H1 (cell line): ENCODE measurements at regions not wholly inside any gene's neighbourhood (a gene's known extent, or its start where the extent isn't known, plus 50 kb on each side); places are given as distances from the start of the nearest gene placed in this dataset.

Experiments used
- CTCF ChIA-PET: fragments of 300-600 bp; sonication (Branson Sonifier 250); formaldehyde crosslinking; loops from one replicate; lab custom pipeline; 2021; ENCODE audit not compliant: partially characterized antibody; lab: Charles Lee
- POLR2A ChIA-PET: fragments of 300-600 bp; sonication (Branson Sonifier 250); formaldehyde crosslinking; loops from one replicate; lab custom pipeline; 2021; ENCODE audit warnings: inconsistent platforms; ENCODE audit not compliant: partially characterized antibody; lab: Charles Lee
- DNase-seq, 2 experiments: peaks; one replicate each; pipeline versions ENCODE4 v3.0.0 to v3.0.0-alpha.2; 2010 to 2022; ENCODE audit warnings: low spot score in 2 of 2, low read depth in 1 of 2, mixed read lengths in 1 of 2
- FAIRE-seq: peaks from 2 replicates; lab custom pipeline; 2011; peaks lifted over from hg19 to GRCh38; lab: Jason Lieb, UNC
- H2AFZ ChIP-seq: 2 replicates; pipeline ENCODE4 v1.8.1; 2012; ENCODE audit warnings: low read length, inconsistent platforms
- H2AK5ac ChIP-seq: 2 replicates; pipeline ENCODE4 v1.6.1; 2013; ENCODE audit warnings: low read depth, low read length
- H2BK120ac ChIP-seq: replicated peaks from 2 replicates; pipeline ENCODE3; 2013; ENCODE audit warnings: low read depth, low read length, inconsistent platforms
- H2BK12ac ChIP-seq: 2 replicates; pipeline ENCODE4 v1.6.1; 2013; ENCODE audit warnings: low read depth, low read length
- H2BK15ac ChIP-seq: 2 replicates; pipeline ENCODE4 v1.6.1; 2013; ENCODE audit warnings: low read length
- H2BK20ac ChIP-seq: 2 replicates; pipeline ENCODE4 v1.6.1; 2013; ENCODE audit warnings: low read length
- H2BK5ac ChIP-seq: 2 replicates; pipeline ENCODE4 v1.6.1; 2013; ENCODE audit warnings: low read depth, low read length
- H3K14ac ChIP-seq: 2 replicates; pipeline ENCODE4 v1.6.1; 2013; ENCODE audit warnings: inconsistent platforms; ENCODE audit not compliant: insufficient read length
- H3K18ac ChIP-seq: 2 replicates; pipeline ENCODE4 v1.6.1; 2013; ENCODE audit warnings: low read length; ENCODE audit errors: extremely low read depth
- H3K23ac ChIP-seq: 2 replicates; pipeline ENCODE4 v1.6.1; 2013; ENCODE audit warnings: inconsistent platforms; ENCODE audit not compliant: insufficient read length
- H3K23me2 ChIP-seq: 2 replicates; pipeline ENCODE4 v1.6.1; 2013; ENCODE audit warnings: low read depth, low read length
- H3K27ac ChIP-seq: 2 replicates; pipeline ENCODE4 v1.6.1; 2011; ENCODE audit warnings: low read depth, low read length, inconsistent platforms
- H3K27me3 ChIP-seq, 4 experiments: replicated peaks in 1 of 4; 1 replicate in 1 of 4; 2 replicates in 3 of 4; pipeline versions ENCODE4 v1.6.1 to v1.8.1; 2011 to 2013; ENCODE audit warnings: low read length in 3 of 4, mild to moderate bottlenecking in 3 of 4, inconsistent platforms in 2 of 4, mixed read lengths in 2 of 4, moderate library complexity in 1 of 4; ENCODE audit not compliant: control insufficient read depth in 3 of 4, insufficient read depth in 3 of 4; ENCODE audit errors: extremely low read depth in 1 of 4
- H3K36me3 ChIP-seq, 4 experiments: 2 replicates each; pipeline versions ENCODE4 v1.6.1 to v1.8.1; 2011 to 2013; ENCODE audit warnings: mild to moderate bottlenecking in 4 of 4, low read length in 3 of 4, moderate library complexity in 2 of 4, control low read depth in 1 of 4, inconsistent platforms in 1 of 4; ENCODE audit not compliant: insufficient read depth in 4 of 4, control insufficient read depth in 2 of 4
- H3K4ac ChIP-seq: replicated peaks from 2 replicates; pipeline ENCODE3; 2013; ENCODE audit warnings: low read length, low read depth, mixed read lengths, inconsistent platforms; ENCODE audit not compliant: insufficient read length
- H3K4me1 ChIP-seq, 4 experiments: replicated peaks in 1 of 4; 1 replicate in 1 of 4; 2 replicates in 3 of 4; pipeline versions ENCODE4 v1.6.1 to v1.8.1; 2011 to 2013; ENCODE audit warnings: low read length in 3 of 4, inconsistent platforms in 2 of 4, mixed read lengths in 1 of 4; ENCODE audit not compliant: insufficient read depth in 4 of 4, control insufficient read depth in 3 of 4
- H3K4me2 ChIP-seq, 2 experiments: 2 replicates each; pipeline versions ENCODE4 v1.6.1 to v1.8.1; 2011 to 2013; ENCODE audit warnings: low read depth in 2 of 2, low read length in 2 of 2, control low read depth in 1 of 2, inconsistent platforms in 1 of 2, mild to moderate bottlenecking in 1 of 2; ENCODE audit not compliant: insufficient read depth in 1 of 2
- H3K4me3 ChIP-seq, 4 experiments: fragments of 200-600, 300-600 bp in 1 of 4; sonication (generic), shearing (Covaris generic), sonication (Bioruptor Twin) in 1 of 4; 2 replicates each; pipeline versions ENCODE4 v1.5.1 to v1.8.1; 2011 to 2016; ENCODE audit warnings: low read length in 4 of 4, low read depth in 3 of 4, control low read depth in 2 of 4, inconsistent platforms in 2 of 4, mild to moderate bottlenecking in 2 of 4, mixed read lengths in 1 of 4, moderate library complexity in 1 of 4; ENCODE audit not compliant: insufficient read depth in 2 of 4; ENCODE audit errors: extremely low read depth in 1 of 4
- H3K56ac ChIP-seq: replicated peaks from 2 replicates; pipeline ENCODE3; 2013; ENCODE audit warnings: low read depth, mild to moderate bottlenecking, mixed read lengths, low read length, inconsistent platforms; ENCODE audit not compliant: insufficient read length
- H3K79me1 ChIP-seq: 2 replicates; pipeline ENCODE4 v1.6.1; 2013; ENCODE audit warnings: low read depth, low read length, control low read depth
- H3K79me2 ChIP-seq, 2 experiments: 2 replicates each; pipeline versions ENCODE4 v1.6.1 to v1.8.1; 2012 to 2013; ENCODE audit warnings: low read length in 2 of 2, mild to moderate bottlenecking in 2 of 2, inconsistent platforms in 1 of 2; ENCODE audit not compliant: insufficient read depth in 2 of 2, control insufficient read depth in 1 of 2
- H3K9ac ChIP-seq, 4 experiments: replicated peaks in 1 of 4; 1 replicate in 1 of 4; 2 replicates in 3 of 4; pipeline versions ENCODE4 v1.6.1 to v1.8.1; 2011 to 2013; ENCODE audit warnings: low read depth in 3 of 4, low read length in 3 of 4, control low read depth in 2 of 4, mild to moderate bottlenecking in 2 of 4, moderate library complexity in 2 of 4, inconsistent platforms in 1 of 4; ENCODE audit errors: extremely low read depth in 1 of 4
- H3K9me3 ChIP-seq, 2 experiments: 2 replicates each; pipeline versions ENCODE4 v1.6.1 to v1.8.1; 2012 to 2013; ENCODE audit warnings: mild to moderate bottlenecking in 2 of 2, moderate library complexity in 2 of 2, control low read depth in 1 of 2, inconsistent platforms in 1 of 2, low read depth in 1 of 2, low read length in 1 of 2, mixed read lengths in 1 of 2; ENCODE audit not compliant: insufficient read depth in 2 of 2
- H4K20me1 ChIP-seq, 2 experiments: replicated peaks in 1 of 2; 2 replicates each; pipeline versions ENCODE3 to v1.8.1; 2011 to 2013; ENCODE audit warnings: inconsistent platforms in 2 of 2, low read length in 2 of 2, mild to moderate bottlenecking in 1 of 2; ENCODE audit not compliant: insufficient read depth in 2 of 2, control insufficient read depth in 1 of 2
- H4K5ac ChIP-seq: 2 replicates; pipeline ENCODE4 v1.6.1; 2013; ENCODE audit warnings: low read length, low read depth, mixed read lengths, inconsistent platforms; ENCODE audit not compliant: insufficient read length
- H4K8ac ChIP-seq: 2 replicates; pipeline ENCODE4 v1.8.0; 2013; ENCODE audit warnings: mild to moderate bottlenecking, moderate library complexity, low read length, inconsistent platforms; ENCODE audit not compliant: insufficient read depth; ENCODE audit errors: extremely low read depth
- H4K91ac ChIP-seq: replicated peaks from 2 replicates; pipeline ENCODE3; 2013; ENCODE audit warnings: low read length, mixed read lengths, inconsistent platforms; ENCODE audit not compliant: insufficient read length
- EGR1 ChIP-seq: IDR thresholded peaks from 2 replicates; pipeline ENCODE4 v1.6.1; 2011; ENCODE audit warnings: low read depth, low read length, borderline replicate concordance
- MAFK ChIP-seq: IDR thresholded peaks from 2 replicates; pipeline ENCODE4 v1.6.1; 2012; ENCODE audit warnings: low read depth, mild to moderate bottlenecking, improper control_type of control experiment, low read length
- RAD21 ChIP-seq, 2 experiments: IDR thresholded peaks in 1 of 2; conservative IDR thresholded peaks in 1 of 2; 2 replicates each; pipeline ENCODE4 v1.6.1; 2011; ENCODE audit warnings: low read depth in 2 of 2, low read length in 2 of 2, improper control_type of control experiment in 1 of 2, inconsistent platforms in 1 of 2, mild to moderate bottlenecking in 1 of 2, moderate library complexity in 1 of 2
- RBBP5 ChIP-seq: IDR thresholded peaks from 2 replicates; pipeline ENCODE4 v1.7.1; 2012; ENCODE audit warnings: low read depth, mild to moderate bottlenecking, inconsistent platforms, low read length, moderate library complexity, borderline replicate concordance
- SP1 ChIP-seq: IDR thresholded peaks from 2 replicates; pipeline ENCODE4 v1.6.1; 2011; ENCODE audit warnings: low read depth, low read length
- SUZ12 ChIP-seq: fragments of 200-600 bp; sonication (generic); IDR thresholded peaks from 2 replicates; pipeline ENCODE4 v1.6.1; 2012; ENCODE audit warnings: mild to moderate bottlenecking, inconsistent platforms, low read length, moderate library complexity, mixed read lengths
- TEAD4 ChIP-seq: IDR thresholded peaks from 2 replicates; pipeline ENCODE4 v1.6.1; 2012; ENCODE audit warnings: low read depth, low read length, inconsistent platforms, mixed read lengths
- WGBS, 2 experiments: shearing (Covaris generic) in 1 of 2; methylation state at CpG; one replicate each; pipeline versions ENCODE4 v1.1.6 to v1.1.7; 2013 to 2015; ENCODE audit warnings: low lambda C conversion rate in 2 of 2, mixed read lengths in 2 of 2, inconsistent platforms in 1 of 2, low coverage in 1 of 2, missing lambda C conversion rate in 1 of 2; ENCODE audit not compliant: insufficient replicate concordance in 2 of 2, insufficient coverage in 1 of 2, insufficient read length in 1 of 2; ENCODE audit errors: extremely low coverage in 1 of 2, missing lambda C conversion rate in 1 of 2; 5-methylcytosine and 5-hydroxymethylcytosine counted together
- TF ChIP-seq, protein P1 (sequence below): IDR thresholded peaks from 2 replicates; pipeline ENCODE4 v1.6.1; 2012; ENCODE audit warnings: low read length, inconsistent platforms

DNA sequence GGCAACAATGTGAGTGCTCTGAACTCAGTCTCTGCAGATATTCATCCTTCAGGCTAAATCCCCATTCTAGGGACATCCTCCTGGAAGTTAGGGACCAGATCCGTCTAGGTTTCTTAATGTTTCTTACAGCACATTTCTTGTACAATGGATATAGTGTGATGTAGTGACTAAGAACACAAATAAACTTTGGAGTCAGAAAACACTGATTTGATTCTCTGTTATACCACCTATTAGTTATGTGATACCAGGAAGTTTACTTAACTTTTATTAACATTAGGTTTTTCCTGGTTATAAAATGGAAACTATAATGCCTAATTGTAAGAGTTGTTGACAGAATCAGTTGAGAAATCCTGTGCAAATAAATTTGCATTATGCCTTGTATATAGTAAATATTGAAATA, 57.6 kb upstream of the KCNQ5 start:
- Histone ChIP-seq H3K79me1 (no peaks in the 10 kb centered on the region), H3K23ac (no peak overlapping the region), H3K23me2 (no peaks in the 10 kb centered on the region), H2AFZ (no peak overlapping the region), H3K4ac (no peak overlapping the region), H2BK15ac (no peak overlapping the region), H3K14ac (no peak overlapping the region), H3K18ac (no peak overlapping the region), H2BK20ac (no peak overlapping the region), H3K9me3 (no peaks in the 10 kb centered on the region), H3K4me3 (no peak overlapping the region), H3K79me2 (no peaks in the 10 kb centered on the region), H2BK12ac (no peak overlapping the region), H2BK120ac (no peak overlapping the region), H3K9ac (no peak overlapping the region), H3K4me2 (no peak overlapping the region), H2AK5ac (no peak overlapping the region), H3K56ac (no peak overlapping the region), H2BK5ac (no peak overlapping the region), H3K27me3 (no peaks in the 10 kb centered on the region), H3K4me1 (peaks cover 0 to 4% (median 0%) of the 10 kb centered on the region in 4 experiments; a peak in 2 of 7 replicates), H3K27ac (no peak overlapping the region), H3K36me3 (no peaks in the 10 kb centered on the region), H4K8ac (no peak overlapping the region), H4K91ac (no peak overlapping the region), H4K20me1 (no peaks in the 10 kb centered on the region), H4K5ac (no peak overlapping the region)
- TF ChIP-seq SUZ12 (no peak), TEAD4 (no peak), SP1 (no peak), MAFK (no peak), RBBP5 (no peak), EGR1 (no peak), RAD21 (IDR thresholded peaks at IDR 0.05 in 1 of 2, conservative IDR thresholded peaks at IDR 0.05 in 1 of 2; ENCODE audit: low read depth in 2 of 2, low read length in 2 of 2) (no peak)
- TF ChIP-seq, protein P1, sequence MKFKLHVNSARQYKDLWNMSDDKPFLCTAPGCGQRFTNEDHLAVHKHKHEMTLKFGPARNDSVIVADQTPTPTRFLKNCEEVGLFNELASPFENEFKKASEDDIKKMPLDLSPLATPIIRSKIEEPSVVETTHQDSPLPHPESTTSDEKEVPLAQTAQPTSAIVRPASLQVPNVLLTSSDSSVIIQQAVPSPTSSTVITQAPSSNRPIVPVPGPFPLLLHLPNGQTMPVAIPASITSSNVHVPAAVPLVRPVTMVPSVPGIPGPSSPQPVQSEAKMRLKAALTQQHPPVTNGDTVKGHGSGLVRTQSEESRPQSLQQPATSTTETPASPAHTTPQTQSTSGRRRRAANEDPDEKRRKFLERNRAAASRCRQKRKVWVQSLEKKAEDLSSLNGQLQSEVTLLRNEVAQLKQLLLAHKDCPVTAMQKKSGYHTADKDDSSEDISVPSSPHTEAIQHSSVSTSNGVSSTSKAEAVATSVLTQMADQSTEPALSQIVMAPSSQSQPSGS = no peak
- FAIRE-seq (no peak), DNase-seq (no peak)
- WGBS, 2 experiments = 87% methylated on average over 1 of the region's 1 CpG; no CpG with 5 or more reads in 1 of the 2 experiments
- POLR2A ChIA-PET = no interaction called here
- CTCF ChIA-PET = interaction anchor here (1.5 to 2.2 kb wide), 2 partner anchors 16 to 25 kb away, joined by 3 to 4 read pairs; no protein-coding TSS in a partner anchor
